ACC112 (cell line): ENCODE measurements at regions not wholly inside any gene's neighbourhood (a gene's known extent, or its start where the extent isn't known, plus 50 kb on each side); places are given as distances from the start of the nearest gene placed in this dataset.

Experiments used
- H2AFZ ChIP-seq: fragments of 200-600 bp; sonication (generic); one replicate; pipeline ENCODE4 v1.6.0; 2017; ENCODE audit warnings: antibody characterized with exemption, low read length; ENCODE audit not compliant: unreplicated experiment
- H3K27ac ChIP-seq: fragments of 200-600 bp; sonication (generic); 2 replicates; pipeline ENCODE4 v1.5.1; 2014; ENCODE audit warnings: low read depth, mild to moderate bottlenecking, antibody characterized with exemption, low read length, moderate library complexity
- H3K27me3 ChIP-seq: fragments of 200-600 bp; sonication (generic); 2 replicates; pipeline ENCODE4 v1.6.1; 2014; ENCODE audit warnings: mild to moderate bottlenecking, antibody characterized with exemption, low read length, moderate library complexity, mixed read lengths; ENCODE audit not compliant: insufficient read depth
- H3K36me3 ChIP-seq: fragments of 200-600 bp; sonication (generic); 2 replicates; pipeline ENCODE4 v1.6.1; 2016; ENCODE audit warnings: mild to moderate bottlenecking, antibody characterized with exemption, low read length, moderate library complexity, mixed read lengths; ENCODE audit not compliant: insufficient read depth
- H3K4me1 ChIP-seq: fragments of 200-600 bp; sonication (generic); one replicate; pipeline ENCODE4 v1.6.1; 2016; ENCODE audit warnings: low read length, mixed read lengths; ENCODE audit not compliant: insufficient read depth, unreplicated experiment, control insufficient read depth
- H3K4me3 ChIP-seq: fragments of 200-600 bp; sonication (generic); 2 replicates; pipeline ENCODE4 v1.5.1; 2014; ENCODE audit warnings: mild to moderate bottlenecking, low read depth, low read length
- H3K79me2 ChIP-seq: fragments of 200-600 bp; sonication (generic); one replicate; pipeline ENCODE4 v1.6.0; 2016; ENCODE audit warnings: low read length; ENCODE audit not compliant: control insufficient read depth, unreplicated experiment, insufficient read depth

DNA sequence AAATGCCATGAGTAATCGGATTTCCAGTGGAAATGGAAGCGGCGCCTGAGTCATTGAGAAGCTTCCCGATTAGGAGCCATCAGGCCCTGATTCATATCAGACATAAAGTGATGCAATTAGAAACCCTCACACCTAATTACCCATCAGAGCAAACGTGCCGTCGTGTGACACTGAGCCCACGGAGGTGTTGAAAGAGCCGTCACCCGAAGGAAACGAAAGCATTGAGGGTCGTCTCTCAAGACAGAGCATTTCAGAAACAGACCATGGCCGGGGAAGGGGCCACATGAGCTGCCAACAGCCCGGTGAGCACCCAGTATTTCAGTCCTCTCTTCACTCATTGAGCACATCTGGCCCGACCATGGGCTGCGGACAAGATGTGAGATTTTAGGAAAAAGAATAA is 829.3 kb downstream of the TBC1D22A start:
- no peaks in the 10 kb centered on the region for H3K79me2 ChIP-seq
- no peak overlapping the region for H2AFZ ChIP-seq
- H3K4me1 ChIP-seq: no peaks in the 10 kb centered on the region
- H3K27ac ChIP-seq: no peak overlapping the region
- H3K27me3 ChIP-seq: no peaks in the 10 kb centered on the region
- H3K36me3 ChIP-seq: no peaks in the 10 kb centered on the region
- no peak overlapping the region for H3K4me3 ChIP-seq

DNA sequence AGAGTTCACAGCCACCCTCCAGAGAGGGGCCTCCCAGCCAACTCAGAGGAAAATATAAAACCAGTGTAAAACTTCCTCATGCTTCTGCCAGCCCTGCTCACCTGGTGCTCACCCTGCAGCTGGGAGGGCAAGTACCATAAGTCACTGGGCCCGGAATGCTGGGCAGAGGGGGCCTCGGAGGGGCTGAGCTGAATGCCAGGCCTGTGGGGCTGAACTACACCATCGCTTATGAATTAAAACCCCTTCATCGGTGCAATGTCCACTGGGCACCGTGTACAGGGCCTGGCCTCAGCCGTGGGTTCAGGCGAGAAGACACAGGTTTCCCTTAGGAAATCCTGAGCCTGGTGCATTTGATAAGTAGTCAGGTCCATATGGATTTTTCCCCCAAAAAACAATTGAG is 828.6 kb downstream of the TBC1D22A start:
- Histone ChIP-seq H3K36me3 (no peaks in the 10 kb centered on the region), H3K79me2 (no peaks in the 10 kb centered on the region), H3K27ac (no peak overlapping the region), H3K27me3 (no peaks in the 10 kb centered on the region), H3K4me1 (no peaks in the 10 kb centered on the region), H3K4me3 (no peak overlapping the region), H2AFZ (no peak overlapping the region)

DNA sequence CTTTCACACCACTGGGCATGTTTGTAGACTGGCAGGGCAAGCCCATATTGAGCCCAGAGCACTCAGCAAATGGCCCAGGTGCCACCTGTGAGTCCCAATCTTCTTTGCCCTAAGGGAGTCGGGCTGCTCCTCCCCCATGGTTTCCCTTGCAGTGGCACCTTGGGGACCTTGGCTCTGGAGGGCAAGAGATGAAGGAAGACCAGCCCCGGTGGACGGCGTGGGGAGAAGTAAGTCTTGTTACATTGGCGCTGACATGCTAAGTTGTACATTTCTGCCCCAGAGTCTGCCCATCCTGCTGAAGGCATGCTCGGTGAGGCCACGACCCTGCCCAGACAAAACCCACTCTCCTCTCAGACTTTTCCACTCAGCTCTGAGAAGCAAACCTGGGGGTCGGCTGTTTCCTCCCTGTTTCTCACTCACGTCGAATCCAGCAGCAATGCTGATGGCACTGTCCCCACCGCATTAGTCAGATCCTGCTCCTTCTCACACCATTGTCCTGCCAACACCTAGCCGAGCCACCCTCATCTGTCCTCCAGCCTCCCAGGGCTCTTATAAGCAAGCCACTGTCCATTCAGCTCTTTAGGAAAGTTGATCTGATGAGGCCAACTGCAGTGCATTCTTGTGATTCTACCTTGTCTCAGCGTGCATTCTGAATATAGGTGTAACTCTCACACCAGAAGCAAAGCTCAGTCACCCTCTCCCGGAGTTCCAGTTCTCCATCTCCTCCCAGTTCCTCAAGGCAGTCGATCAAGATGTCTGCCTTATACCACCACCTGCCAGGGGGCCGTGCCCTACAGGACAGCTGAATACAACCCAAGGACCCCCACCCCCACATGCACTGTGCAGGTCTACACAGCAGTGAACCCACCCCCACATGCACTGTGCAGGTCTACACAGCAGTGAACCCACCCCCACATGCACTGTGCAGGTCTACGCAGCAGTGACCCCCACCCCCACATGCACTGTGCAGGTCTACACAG is 827.1 kb downstream of the TBC1D22A start:
- no peaks in the 10 kb centered on the region for H3K4me1 ChIP-seq
- H3K36me3 ChIP-seq: no peaks in the 10 kb centered on the region
- H3K27ac ChIP-seq: no peak overlapping the region
- H3K27me3 ChIP-seq: no peaks in the 10 kb centered on the region
- no peak overlapping the region for H3K4me3 ChIP-seq
- no peaks in the 10 kb centered on the region for H3K79me2 ChIP-seq
- no peak overlapping the region for H2AFZ ChIP-seq

DNA sequence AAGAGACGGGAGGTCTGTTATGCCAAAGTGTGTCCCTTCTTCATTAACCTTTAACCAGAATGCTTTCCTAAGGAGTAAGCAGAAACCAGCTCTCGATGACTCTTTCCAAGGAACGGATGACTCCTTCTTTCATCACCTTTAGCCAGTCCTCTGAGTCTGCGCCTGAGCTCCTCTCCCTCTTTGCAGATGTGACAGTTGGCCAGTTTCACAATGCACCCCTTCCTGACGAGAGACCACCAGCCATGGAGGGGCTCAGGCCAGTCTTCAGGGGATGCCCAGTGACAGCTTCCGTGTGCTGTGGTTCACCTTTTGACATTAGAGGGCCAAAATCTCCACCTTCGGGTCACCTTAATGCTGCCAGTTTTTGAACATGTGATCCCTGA is 826.1 kb downstream of the TBC1D22A start:
- Histone ChIP-seq H3K27me3 (no peaks in the 10 kb centered on the region), H3K36me3 (no peaks in the 10 kb centered on the region), H3K4me3 (no peak overlapping the region), H3K27ac (no peak overlapping the region), H2AFZ (no peak overlapping the region), H3K4me1 (no peaks in the 10 kb centered on the region), H3K79me2 (no peaks in the 10 kb centered on the region)

DNA sequence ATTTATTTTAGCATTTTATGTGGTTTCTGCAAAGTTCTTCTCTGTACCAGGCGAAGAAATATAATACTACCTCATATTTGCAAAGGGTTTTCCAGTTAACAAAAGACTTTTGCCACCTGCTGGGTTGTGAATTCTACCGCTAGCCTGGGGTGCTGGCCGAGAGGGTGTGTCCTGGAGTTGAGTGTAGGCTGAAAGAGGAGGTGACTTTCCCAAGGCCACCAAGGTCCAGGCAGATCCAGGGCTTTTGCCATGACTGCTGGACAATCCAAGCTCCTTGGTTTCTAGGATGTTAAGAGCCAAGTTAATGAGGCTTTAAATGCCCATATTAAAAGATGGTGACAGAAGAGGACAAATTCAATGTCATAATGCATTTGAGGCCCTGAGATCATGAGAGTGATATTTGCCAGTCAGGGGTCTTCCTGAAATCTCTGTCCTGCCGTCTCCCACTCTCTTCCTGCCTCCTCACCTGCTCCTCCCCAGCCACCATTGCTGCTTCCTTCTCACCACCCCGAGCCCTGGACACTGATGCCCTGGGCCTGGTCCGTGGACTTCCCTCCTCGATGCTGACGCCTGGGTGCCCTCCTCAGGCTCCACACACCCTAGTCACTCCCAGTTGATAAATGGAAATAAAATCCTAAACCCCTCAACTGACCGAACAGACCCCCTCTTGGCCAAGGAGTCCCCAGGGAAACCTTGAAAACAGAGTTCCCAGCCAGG is 825.6 kb downstream of the TBC1D22A start:
- H3K4me3 ChIP-seq: no peak overlapping the region
- H3K4me1 ChIP-seq: no peaks in the 10 kb centered on the region
- no peak overlapping the region for H2AFZ ChIP-seq
- H3K79me2 ChIP-seq: no peaks in the 10 kb centered on the region
- H3K27me3 ChIP-seq: no peaks in the 10 kb centered on the region
- no peaks in the 10 kb centered on the region for H3K36me3 ChIP-seq
- H3K27ac ChIP-seq: no peak overlapping the region

DNA sequence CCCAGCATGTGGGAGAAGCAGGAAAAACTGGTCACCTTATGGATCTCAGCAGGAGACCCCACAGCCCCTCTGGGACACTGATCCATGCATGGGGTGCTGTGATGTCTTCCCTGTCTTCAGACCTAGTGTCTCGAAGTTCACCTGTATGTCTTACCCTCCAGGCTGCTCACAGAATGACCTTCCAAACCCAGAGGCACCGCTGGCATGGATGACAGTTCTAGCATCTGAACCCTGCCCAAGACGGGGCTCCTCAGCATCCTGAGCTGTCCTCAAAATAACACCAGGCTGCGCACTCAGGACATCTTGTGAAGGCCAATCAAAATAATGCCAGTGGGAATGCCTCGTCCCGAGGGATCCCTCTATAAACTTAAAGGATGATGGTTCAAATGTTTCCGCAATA is 824.9 kb downstream of the TBC1D22A start:
- Histone ChIP-seq H3K4me3 (no peak overlapping the region), H3K27me3 (no peaks in the 10 kb centered on the region), H3K79me2 (no peaks in the 10 kb centered on the region), H3K4me1 (no peaks in the 10 kb centered on the region), H2AFZ (no peak overlapping the region), H3K27ac (no peak overlapping the region), H3K36me3 (no peaks in the 10 kb centered on the region)

DNA sequence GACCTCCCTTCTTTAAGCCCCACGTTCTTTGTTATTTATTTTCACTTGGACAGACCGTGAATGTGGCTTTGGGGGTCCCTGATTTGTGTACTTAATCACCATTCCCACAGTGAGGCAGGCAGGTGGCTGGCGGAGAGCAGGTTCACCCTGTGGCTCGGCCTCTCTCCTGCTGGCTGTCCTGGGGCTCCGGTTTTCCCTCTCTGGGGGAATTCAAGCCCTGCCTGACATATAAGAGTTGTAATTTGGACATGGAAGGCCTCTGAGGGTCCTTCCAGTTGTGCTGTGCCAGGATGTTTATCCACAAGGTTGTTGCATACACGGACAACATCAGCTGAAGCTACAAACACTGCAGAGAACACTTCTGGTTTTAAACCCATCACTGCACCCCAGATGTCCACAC is 824.5 kb downstream of the TBC1D22A start:
- H3K79me2 ChIP-seq: no peaks in the 10 kb centered on the region
- H3K4me3 ChIP-seq: no peak overlapping the region
- H2AFZ ChIP-seq: no peak overlapping the region
- no peaks in the 10 kb centered on the region for H3K36me3 ChIP-seq
- no peaks in the 10 kb centered on the region for H3K27me3 ChIP-seq
- no peaks in the 10 kb centered on the region for H3K4me1 ChIP-seq
- H3K27ac ChIP-seq: no peak overlapping the region

DNA sequence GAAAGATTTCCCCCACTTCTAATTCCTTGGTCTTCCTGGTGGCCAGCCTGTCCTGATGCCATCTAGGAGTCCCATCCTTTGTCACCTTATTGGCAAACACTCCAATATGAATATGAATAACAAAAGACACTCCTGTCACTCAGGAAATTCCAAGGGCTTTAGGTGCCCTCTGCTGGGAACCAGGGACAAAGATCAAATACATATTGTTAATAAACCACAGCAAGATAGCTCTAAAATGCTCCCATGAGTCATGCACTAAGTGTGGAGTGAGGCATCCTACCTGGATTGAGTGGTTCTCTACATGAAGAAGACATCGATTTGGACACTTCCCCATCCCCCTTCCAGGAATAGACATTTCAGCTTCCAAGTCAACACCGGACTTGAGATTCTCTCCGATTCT is 823.6 kb downstream of the TBC1D22A start:
- no peak overlapping the region for H3K4me3 ChIP-seq
- no peaks in the 10 kb centered on the region for H3K79me2 ChIP-seq
- H2AFZ ChIP-seq: no peak overlapping the region
- no peaks in the 10 kb centered on the region for H3K36me3 ChIP-seq
- no peaks in the 10 kb centered on the region for H3K4me1 ChIP-seq
- no peaks in the 10 kb centered on the region for H3K27me3 ChIP-seq
- H3K27ac ChIP-seq: no peak overlapping the region

DNA sequence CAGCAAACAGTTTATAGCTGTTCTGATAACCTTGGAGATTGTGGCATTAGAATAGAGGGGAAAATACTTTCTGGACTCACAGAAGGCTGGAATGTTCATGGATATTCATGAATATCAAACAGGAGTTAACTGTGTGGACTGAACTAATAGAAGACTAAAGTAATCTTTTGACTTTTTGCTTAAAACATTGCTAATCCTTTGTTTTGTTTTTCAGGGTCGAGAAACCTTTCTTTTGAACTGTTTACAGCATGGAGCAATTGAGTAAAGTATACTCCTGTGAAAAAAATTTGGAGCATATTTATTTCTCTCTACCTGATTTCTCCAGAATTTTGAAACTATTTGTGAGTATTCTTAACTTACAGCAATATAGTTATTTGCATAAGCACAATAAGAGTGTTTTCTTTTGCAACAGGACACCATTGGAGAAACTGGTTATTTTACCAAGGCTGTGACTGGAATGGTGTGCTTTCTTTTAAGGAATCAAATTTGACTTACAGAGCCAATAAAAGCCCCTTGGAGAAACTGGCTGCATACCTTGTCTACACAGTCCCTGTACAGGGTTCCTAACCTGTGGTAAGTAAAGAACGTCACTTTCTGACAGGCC is 821.6 kb downstream of the TBC1D22A start:
- H2AFZ ChIP-seq: no peak overlapping the region
- H3K27me3 ChIP-seq: no peaks in the 10 kb centered on the region
- H3K79me2 ChIP-seq: no peaks in the 10 kb centered on the region
- no peak overlapping the region for H3K27ac ChIP-seq
- H3K4me3 ChIP-seq: no peak overlapping the region
- no peaks in the 10 kb centered on the region for H3K36me3 ChIP-seq
- no peaks in the 10 kb centered on the region for H3K4me1 ChIP-seq

DNA sequence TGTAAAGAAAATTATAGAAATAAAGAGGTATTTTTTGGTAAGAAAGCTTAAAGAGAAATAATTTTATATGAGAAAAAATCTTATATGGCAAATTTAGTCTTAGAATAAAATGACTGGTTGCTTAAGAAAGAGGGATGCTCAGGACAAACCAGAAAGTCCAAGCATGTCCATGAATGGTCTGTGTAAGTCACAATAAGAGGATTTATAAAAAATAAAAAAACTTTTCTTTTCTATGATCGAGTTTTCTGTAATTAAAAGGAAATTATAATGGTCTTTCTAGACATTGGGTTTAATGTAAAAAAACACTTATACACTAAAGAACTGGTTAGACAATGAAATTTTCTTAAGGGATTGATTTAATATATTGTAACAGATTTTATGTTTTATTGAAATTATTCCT is 819.6 kb downstream of the TBC1D22A start:
- Histone ChIP-seq H3K27ac (no peak overlapping the region), H3K4me3 (no peak overlapping the region), H3K4me1 (no peaks in the 10 kb centered on the region), H3K27me3 (no peaks in the 10 kb centered on the region), H3K79me2 (no peaks in the 10 kb centered on the region), H2AFZ (no peak overlapping the region), H3K36me3 (no peaks in the 10 kb centered on the region)
